HUES64 (cell line): ENCODE measurements at regions not wholly inside any gene's neighbourhood (a gene's known extent, or its start where the extent isn't known, plus 50 kb on each side); places are given as distances from the start of the nearest gene placed in this dataset.

Experiments used
- H3K27ac ChIP-seq: 2 replicates; pipeline ENCODE4 v1.7.0; 2013; ENCODE audit warnings: low read depth, low read length, inconsistent platforms
- H3K27me3 ChIP-seq: 2 replicates; pipeline ENCODE4 v1.6.1; 2013; ENCODE audit warnings: mild to moderate bottlenecking, low read length; ENCODE audit not compliant: insufficient read depth
- H3K36me3 ChIP-seq: 2 replicates; pipeline ENCODE4 v1.6.1; 2013; ENCODE audit warnings: mild to moderate bottlenecking, low read length; ENCODE audit not compliant: insufficient read depth
- H3K4me1 ChIP-seq: 2 replicates; pipeline ENCODE4 v1.6.1; 2013; ENCODE audit warnings: mild to moderate bottlenecking, low read length, moderate library complexity; ENCODE audit not compliant: insufficient read depth
- H3K4me3 ChIP-seq: 2 replicates; pipeline ENCODE4 v1.5.1; 2013; ENCODE audit warnings: mild to moderate bottlenecking, low read length, moderate library complexity
- H3K9ac ChIP-seq: 2 replicates; pipeline ENCODE4 v1.6.1; 2013; ENCODE audit warnings: mild to moderate bottlenecking, low read depth, low read length
- H3K9me3 ChIP-seq: 2 replicates; pipeline ENCODE4 v1.6.1; 2013; ENCODE audit warnings: low read depth, low read length; ENCODE audit not compliant: insufficient read depth
- WGBS: fragments of 150-250, 120-280 bp; methylation state at CpG from one replicate; pipeline ENCODE4 v1.1.7; 2013; ENCODE audit warnings: missing lambda C conversion rate; 5-methylcytosine and 5-hydroxymethylcytosine counted together

GRCh38 chr13:80284290-80284689, 56.6 kb downstream of the SPRY2 start:
- H3K4me1 ChIP-seq = peaks cover 7% of the 10 kb centered on the region; the same call in 1 of the 2 replicates
- H3K9ac ChIP-seq = no peak overlapping the region
- H3K36me3 ChIP-seq = no peaks in the 10 kb centered on the region
- no peaks in the 10 kb centered on the region for H3K27me3 ChIP-seq
- H3K4me3 ChIP-seq = no peak overlapping the region
- WGBS = 94% methylated on average over 3 of the region's 3 CpGs
- H3K27ac ChIP-seq = no peak overlapping the region
- 0 out of 2 replicates have a peak, but pooled peaks cover 2% of the 10 kb centered on the region for H3K9me3 ChIP-seq

- peaks cover 32% of the 10 kb centered on the region for H3K4me1 ChIP-seq
- peaks cover 2% of the 10 kb centered on the region; the same call in 1 of the 2 replicates for H3K9me3 ChIP-seq
- H3K9ac ChIP-seq = no peak overlapping the region
- H3K36me3 ChIP-seq = no peaks in the 10 kb centered on the region
- H3K27ac ChIP-seq = no peak overlapping the region
- no peaks in the 10 kb centered on the region for H3K27me3 ChIP-seq
- 93% methylated on average over 25 of the region's 25 CpGs for WGBS
- H3K4me3 ChIP-seq = no peak overlapping the region
Observed at GRCh38 chr13:80278706-80279105, 62.2 kb downstream of the SPRY2 start.

GRCh38 chr13:80276371-80277289, 64.3 kb downstream of the SPRY2 start:
- Histone ChIP-seq H3K27ac (peak overlapping the region; percentile 52), H3K4me1 (peaks cover 30% of the 10 kb centered on the region), H3K36me3 (no peaks in the 10 kb centered on the region), H3K9ac (peak overlapping the region; percentile 2; the same call in 1 of the 2 replicates), H3K4me3 (no peak overlapping the region), H3K9me3 (peaks cover 8% of the 10 kb centered on the region), H3K27me3 (no peaks in the 10 kb centered on the region)
- WGBS = 84% methylated on average over 11 of the region's 12 CpGs

GRCh38 chr13:80274643-80275042, 66.3 kb downstream of the SPRY2 start:
- 95% methylated on average over 1 of the region's 1 CpG for WGBS
- H3K9me3 ChIP-seq = peaks cover 19% of the 10 kb centered on the region
- no peak overlapping the region for H3K9ac ChIP-seq
- H3K36me3 ChIP-seq = no peaks in the 10 kb centered on the region
- peaks cover 24% of the 10 kb centered on the region for H3K4me1 ChIP-seq
- H3K27ac ChIP-seq = no peak overlapping the region
- H3K4me3 ChIP-seq = no peak overlapping the region
- H3K27me3 ChIP-seq = no peaks in the 10 kb centered on the region

GRCh38 chr13:80273718-80274117, 67.2 kb downstream of the SPRY2 start:
- WGBS = 95% methylated on average over 3 of the region's 3 CpGs
- Histone ChIP-seq H3K9ac (no peak overlapping the region), H3K27me3 (no peaks in the 10 kb centered on the region), H3K27ac (no peak overlapping the region), H3K4me3 (no peak overlapping the region), H3K9me3 (peaks cover 19% of the 10 kb centered on the region), H3K36me3 (no peaks in the 10 kb centered on the region), H3K4me1 (peaks cover 24% of the 10 kb centered on the region)

- peaks cover 5% of the 10 kb centered on the region; the same call in 1 of the 2 replicates for H3K9me3 ChIP-seq
- no peak overlapping the region for H3K9ac ChIP-seq
- H3K27ac ChIP-seq = no peak overlapping the region
Observed at GRCh38 chr13:80265348-80265747, 75.6 kb downstream of the SPRY2 start.

GRCh38 chr13:80263745-80264513, 77.0 kb downstream of the SPRY2 start:
- 96% methylated on average over 5 of the region's 5 CpGs for WGBS
- no peak overlapping the region for H3K27ac ChIP-seq
- no peaks in the 10 kb centered on the region for H3K4me1 ChIP-seq
- peaks cover 5% of the 10 kb centered on the region; the same call in 1 of the 2 replicates for H3K9me3 ChIP-seq
- H3K27me3 ChIP-seq = no peaks in the 10 kb centered on the region
- H3K9ac ChIP-seq = no peak overlapping the region
- H3K36me3 ChIP-seq = no peaks in the 10 kb centered on the region
- H3K4me3 ChIP-seq = no peak overlapping the region

More at GRCh38 chr13:80265348-80265747, 75.6 kb downstream of the SPRY2 start:
- H3K4me3 ChIP-seq = no peak overlapping the region
- no peaks in the 10 kb centered on the region for H3K36me3 ChIP-seq
- WGBS = 88% methylated on average over 1 of the region's 1 CpG
- H3K4me1 ChIP-seq = no peaks in the 10 kb centered on the region
- H3K27me3 ChIP-seq = no peaks in the 10 kb centered on the region

- Histone ChIP-seq H3K36me3 (no peaks in the 10 kb centered on the region), H3K27ac (no peak overlapping the region), H3K4me1 (no peaks in the 10 kb centered on the region), H3K4me3 (no peak overlapping the region), H3K9ac (no peak overlapping the region), H3K9me3 (peaks cover 5% of the 10 kb centered on the region; the same call in 1 of the 2 replicates), H3K27me3 (no peaks in the 10 kb centered on the region)
- 93% methylated on average over 5 of the region's 5 CpGs for WGBS
Observed at GRCh38 chr13:80262051-80262695, 78.8 kb downstream of the SPRY2 start.

- no peaks in the 10 kb centered on the region for H3K36me3 ChIP-seq
- no peak overlapping the region for H3K4me3 ChIP-seq
Observed at GRCh38 chr13:80259159-80259558, 81.8 kb downstream of the SPRY2 start.

GRCh38 chr13:80256352-80256932, 84.5 kb downstream of the SPRY2 start:
- Histone ChIP-seq H3K4me1 (no peaks in the 10 kb centered on the region), H3K4me3 (no peak overlapping the region), H3K27me3 (no peaks in the 10 kb centered on the region), H3K9ac (no peak overlapping the region), H3K27ac (no peak overlapping the region), H3K36me3 (no peaks in the 10 kb centered on the region), H3K9me3 (no peaks in the 10 kb centered on the region; the same call in 1 of the 2 replicates)
- WGBS = 77% methylated on average over 6 of the region's 7 CpGs

More at GRCh38 chr13:80259159-80259558, 81.8 kb downstream of the SPRY2 start:
- Histone ChIP-seq H3K27me3 (no peaks in the 10 kb centered on the region), H3K4me1 (no peaks in the 10 kb centered on the region), H3K27ac (no peak overlapping the region), H3K9me3 (peaks cover 1% of the 10 kb centered on the region; the same call in 1 of the 2 replicates), H3K9ac (no peak overlapping the region)
- WGBS = 94% methylated on average over 1 of the region's 1 CpG
